GM19023 (cell line): ENCODE measurements at regions not wholly inside any gene's neighbourhood (a gene's known extent, or its start where the extent isn't known, plus 50 kb on each side); places are given as distances from the start of the nearest gene placed in this dataset.
"Not testable (repeated sequence)": the region's sequence is repeated elsewhere in the genome, so short reads cannot be mapped to it uniquely, and the experiment has no call there.

ENCODE experiments used
- ATAC-seq: cut with Tn5 transposase; IDR thresholded peaks from one replicate; pipeline ENCODE4 v1.9.1; 2021; ENCODE audit warnings: mild to moderate bottlenecking, moderate library complexity; ENCODE audit not compliant: unreplicated experiment

DNA sequence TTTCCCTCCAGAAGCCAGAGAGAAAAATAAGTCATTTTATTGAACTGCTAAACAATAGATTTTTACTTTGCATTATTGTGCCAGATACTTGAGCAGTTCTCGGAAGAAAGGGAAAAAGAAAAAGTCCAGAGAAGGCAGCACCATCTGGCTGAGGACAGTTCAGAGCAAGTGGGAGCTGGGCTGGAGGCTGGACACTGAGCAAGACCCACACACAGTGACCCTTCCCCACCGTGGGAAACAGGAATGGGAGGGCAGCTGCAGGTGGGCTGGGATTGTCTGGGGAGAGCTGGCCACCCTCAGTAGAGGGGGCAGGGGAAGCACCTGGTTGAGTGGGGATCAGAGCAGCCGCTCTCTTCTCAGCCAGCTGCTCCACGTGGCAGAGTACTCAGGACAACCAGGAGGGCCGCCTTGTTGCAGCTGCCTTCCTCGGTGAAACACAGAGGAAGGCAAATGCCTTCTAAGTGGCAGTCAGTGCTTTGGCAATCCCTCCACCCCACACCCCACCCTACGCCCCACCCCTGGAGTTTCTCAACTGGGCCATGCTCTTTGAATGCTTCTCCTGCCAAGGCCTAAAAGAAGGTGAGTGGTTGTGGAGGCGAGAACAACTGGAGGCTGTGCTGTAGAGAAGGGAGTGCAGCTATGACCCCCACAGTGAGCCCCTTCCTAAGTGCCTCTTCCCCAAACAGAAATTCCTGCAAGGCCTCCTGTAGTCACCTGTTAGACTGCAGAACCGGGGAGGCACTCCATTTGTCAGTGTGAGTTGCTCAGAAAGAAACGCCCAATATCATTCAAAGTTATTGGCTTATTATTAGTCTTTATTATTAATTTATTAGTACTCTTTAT is 179.3 kb downstream of the ZIC5 start:
- no peak for ATAC-seq

DNA sequence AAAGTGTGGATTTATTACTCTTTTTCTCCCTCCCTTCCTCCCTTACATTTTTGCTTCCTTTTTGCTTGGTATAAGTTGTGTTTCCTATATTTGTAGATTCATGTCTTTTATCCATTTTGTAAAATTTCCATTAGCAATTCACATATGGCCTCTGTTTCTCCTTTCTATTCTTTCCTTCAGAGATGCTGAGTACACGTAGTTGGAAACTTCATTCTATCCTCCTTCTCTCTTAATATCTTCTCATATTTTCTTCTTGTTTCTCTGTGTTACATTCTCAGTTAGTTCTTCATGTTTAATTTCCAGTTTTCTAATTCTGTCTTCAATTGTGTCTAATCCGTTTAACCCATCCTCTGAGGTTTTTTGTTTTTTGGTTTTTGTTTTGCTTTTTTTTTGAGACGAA is 188.9 kb downstream of the ZIC5 start:
- no peak for ATAC-seq

DNA sequence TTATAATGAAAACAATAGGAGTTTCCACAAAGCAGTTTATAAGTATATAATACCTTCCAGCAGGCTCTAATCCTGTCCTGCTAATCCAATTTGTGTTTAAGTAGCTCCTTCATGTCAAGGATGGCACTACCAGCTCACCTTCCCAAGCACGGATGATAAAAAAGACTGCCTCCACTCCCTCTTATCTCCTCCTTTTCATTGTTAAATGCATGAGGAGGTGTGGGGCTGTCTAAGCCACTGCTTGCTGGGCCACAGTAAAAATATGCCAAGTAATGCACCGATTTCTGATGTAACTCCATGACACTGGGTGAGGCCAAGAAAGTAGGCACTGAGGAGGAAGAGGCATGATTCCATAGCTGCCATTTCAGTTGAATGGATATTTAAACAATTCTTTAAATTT is 193.1 kb downstream of the ZIC5 start:
- ATAC-seq: no peak

- ATAC-seq: no peak
These were observed 193.7 kb downstream of the ZIC5 start for GRCh38 chr13:99777873-99778272.

GRCh38 chr13:99774644-99775043 is 196.9 kb downstream of the ZIC5 start:
- no peak for ATAC-seq

- no peak for ATAC-seq
These were observed 202.6 kb downstream of the ZIC5 start for GRCh38 chr13:99768986-99769385.

DNA sequence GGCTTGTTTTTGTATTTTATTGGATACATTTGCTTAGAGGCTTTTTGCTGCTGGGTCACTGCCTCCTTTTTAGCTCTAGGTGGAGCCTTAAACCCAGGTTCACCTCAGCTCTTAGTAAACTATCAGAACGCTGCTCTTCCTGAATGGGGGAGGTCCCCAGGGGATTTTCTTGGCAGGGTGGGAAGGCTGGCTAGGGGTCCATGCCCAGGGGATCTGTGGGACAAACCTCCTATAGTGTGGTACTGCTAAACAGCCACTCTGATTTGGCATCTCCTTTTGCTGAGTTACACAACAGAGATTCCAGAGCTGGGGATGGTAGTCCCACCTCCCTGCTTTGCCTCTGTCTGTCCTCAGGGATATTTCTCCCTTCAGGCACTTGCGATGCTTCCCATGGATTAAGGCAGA is 204.9 kb downstream of the ZIC5 start:
- no peak for ATAC-seq

GRCh38 chr13:99765869-99766268 is 205.7 kb downstream of the ZIC5 start:
- ATAC-seq: no peak

- no peak for ATAC-seq
These were observed 211.1 kb downstream of the ZIC5 start for GRCh38 chr13:99760456-99760855.

GRCh38 chr13:99759163-99759552 is 212.4 kb downstream of the ZIC5 start:
- no peak for ATAC-seq

GRCh38 chr13:99758460-99759162 is 213.0 kb downstream of the ZIC5 start:
- no peak for ATAC-seq

- ATAC-seq: no peak
These were observed 213.7 kb downstream of the ZIC5 start for GRCh38 chr13:99757756-99758459.

DNA sequence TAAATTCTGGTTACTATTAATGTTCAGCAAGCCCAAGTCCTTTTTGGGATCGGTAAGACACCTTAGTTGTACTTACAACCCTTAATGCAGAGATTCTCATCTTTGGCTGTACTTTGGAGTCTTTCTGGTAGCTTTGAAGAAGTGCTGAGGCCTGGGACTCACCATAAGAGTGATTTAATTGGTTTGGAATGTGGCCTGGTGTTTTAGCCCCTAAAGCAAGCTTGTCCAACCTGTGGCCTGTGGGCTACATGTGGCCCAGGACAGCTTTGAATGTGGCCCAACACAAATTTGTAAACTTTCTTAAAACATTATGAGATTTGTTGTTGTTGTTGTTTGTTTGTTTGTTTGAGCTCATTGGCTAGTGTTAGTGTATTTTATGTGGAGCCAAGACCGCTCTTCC is 215.3 kb downstream of the ZIC5 start:
- no peak for ATAC-seq

DNA sequence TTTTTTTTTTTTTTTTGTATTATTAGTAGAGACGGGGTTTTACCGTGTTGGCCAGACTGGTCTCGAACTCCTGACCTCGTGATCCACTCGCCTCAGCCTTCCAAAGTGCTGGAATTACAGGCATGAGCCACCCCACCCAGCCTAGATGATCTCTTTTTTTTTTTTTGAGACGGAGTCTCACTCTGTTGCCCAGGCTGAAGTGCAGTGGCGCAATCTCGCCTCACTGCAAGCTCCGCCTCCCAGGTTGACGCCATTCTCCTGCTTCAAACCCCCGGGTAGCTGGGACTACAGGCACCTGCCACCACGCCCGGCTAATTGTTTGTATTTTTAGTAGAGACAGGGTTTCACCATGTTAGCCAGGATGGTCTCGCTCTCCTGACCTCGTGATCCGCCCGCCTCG is 216.8 kb downstream of the ZIC5 start:
- not testable (repeated sequence) for ATAC-seq

GRCh38 chr13:99752373-99752772 is 219.2 kb downstream of the ZIC5 start:
- ATAC-seq: no peak

- ATAC-seq: no peak
These were observed 219.9 kb downstream of the ZIC5 start for GRCh38 chr13:99751517-99752199.

GRCh38 chr13:99750951-99751350 is 220.6 kb downstream of the ZIC5 start:
- ATAC-seq: no peak

DNA sequence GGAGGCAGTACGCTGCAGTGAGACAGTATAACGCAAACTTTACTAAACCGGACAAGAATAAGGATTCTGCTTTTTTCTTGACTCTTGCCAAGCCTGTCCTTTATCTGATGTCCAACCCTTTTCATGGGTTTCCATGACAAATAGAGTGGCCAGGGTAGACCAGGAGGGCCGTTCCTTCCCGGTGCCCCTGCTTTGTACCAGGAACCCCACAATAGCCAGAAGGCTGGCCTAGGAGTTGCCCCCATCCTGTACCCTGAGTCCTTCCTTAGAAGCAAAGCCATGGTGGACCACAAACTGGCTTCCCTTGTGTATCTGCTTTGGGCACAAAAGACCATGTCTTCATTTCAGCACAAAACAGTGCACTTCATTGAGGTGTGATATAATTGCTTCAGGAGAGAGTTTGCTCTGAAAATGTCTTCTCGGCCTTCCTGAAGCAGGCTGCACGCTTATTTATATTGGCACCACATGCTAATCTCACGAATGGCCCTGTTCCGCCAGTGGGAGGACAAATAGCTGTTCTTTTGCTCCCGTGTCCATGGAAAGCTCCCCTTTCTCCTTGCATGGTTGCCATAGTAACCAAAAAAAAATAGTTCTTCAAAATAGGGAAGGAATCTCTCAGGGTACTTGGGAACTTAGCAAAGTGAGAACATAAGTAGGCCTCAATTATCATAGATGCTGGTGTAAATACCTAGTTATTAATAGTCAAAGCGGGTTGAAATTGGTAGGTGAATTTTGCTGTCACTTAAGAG is 222.1 kb downstream of the ZIC5 start:
- ATAC-seq: no peak

DNA sequence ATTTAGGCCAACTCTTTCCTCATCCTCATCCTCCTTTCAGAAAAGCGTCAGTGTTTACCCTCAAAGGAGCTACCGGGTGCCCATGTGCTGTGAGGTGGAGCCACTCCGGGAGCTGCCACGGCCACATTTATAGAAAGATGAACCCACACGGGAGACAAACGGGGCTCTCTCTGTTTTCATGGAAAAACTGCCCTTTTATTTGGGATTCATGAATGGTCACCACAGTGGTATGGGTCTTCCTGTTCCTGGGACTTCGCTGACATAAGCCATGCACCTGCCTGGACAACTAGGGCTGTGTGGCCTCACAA is 224.2 kb downstream of the ZIC5 start:
- ATAC-seq: no peak

- ATAC-seq: no peak
These were observed 224.7 kb downstream of the ZIC5 start for GRCh38 chr13:99746637-99747402.
